Uterus (tissue), 3 donors: ENCODE measurements at regions not wholly inside any gene's neighbourhood (a gene's known extent, or its start where the extent isn't known, plus 50 kb on each side); places are given as distances from the start of the nearest gene placed in this dataset.

Experiments
- DNase-seq, 2 donors: peaks; one replicate each; pipeline ENCODE4 v3.0.0-alpha.2; 2019 to 2020
- H3K27ac ChIP-seq, 2 donors: fragments of 200-600 bp; sonication (generic); 1 replicate in 1 of 2; 2 replicates in 1 of 2; pipeline ENCODE4 v1.5.1; 2016 to 2018
- H3K27me3 ChIP-seq, 2 donors: fragments of 200-600 bp; sonication (generic); one replicate each; pipeline ENCODE4 v1.5.1; 2018 to 2019; ENCODE audit warnings: control low read depth in 1 of 2
- H3K36me3 ChIP-seq, 2 donors: fragments of 200-600 bp; sonication (generic); one replicate each; pipeline ENCODE4 v1.5.1; 2019; ENCODE audit warnings: control low read depth in 1 of 2
- H3K4me1 ChIP-seq, 2 donors: fragments of 200-600 bp; sonication (generic); one replicate each; pipeline ENCODE4 v1.5.1; 2018 to 2019; ENCODE audit warnings: control low read depth in 1 of 2
- H3K4me3 ChIP-seq, 2 donors: fragments of 200-600 bp; sonication (generic); 1 replicate in 1 of 2; 2 replicates in 1 of 2; pipeline ENCODE4 v1.5.1; 2018 to 2019; ENCODE audit warnings: mild to moderate bottlenecking in 1 of 2
- H3K9me3 ChIP-seq, 2 donors: fragments of 200-600 bp; sonication (generic); one replicate each; pipeline ENCODE4 v1.5.1; 2019; ENCODE audit warnings: control low read depth in 1 of 2
- POLR2A ChIP-seq, 2 donors: fragments of 450-650 bp; IDR thresholded peaks; one replicate each; pipeline ENCODE4 v1.6.1; 2016; ENCODE audit warnings: antibody characterized with exemption in 2 of 2, mild to moderate bottlenecking in 1 of 2, moderate library complexity in 1 of 2
- intact Hi-C: fragments of 100-400 bp; cut with DNase I; formaldehyde crosslinking; loops from one replicate; pipeline ENCODE4 v1.15.1; 2023; ENCODE audit warnings: low total_unique reads
- TF ChIP-seq, protein P1 (sequence below), 4 experiments: fragments of 200-600 bp in 2 of 4; fragments of 450-650 bp in 2 of 4; sonication (generic) in 2 of 4; IDR thresholded peaks; one replicate each; pipeline ENCODE4 v1.5.1; 2016 to 2019; ENCODE audit warnings: antibody characterized with exemption in 4 of 4, mild to moderate bottlenecking in 2 of 4, moderate library complexity in 1 of 4
- donor health status: DM: yes; HTN: yes; CAD: no.

DNA sequence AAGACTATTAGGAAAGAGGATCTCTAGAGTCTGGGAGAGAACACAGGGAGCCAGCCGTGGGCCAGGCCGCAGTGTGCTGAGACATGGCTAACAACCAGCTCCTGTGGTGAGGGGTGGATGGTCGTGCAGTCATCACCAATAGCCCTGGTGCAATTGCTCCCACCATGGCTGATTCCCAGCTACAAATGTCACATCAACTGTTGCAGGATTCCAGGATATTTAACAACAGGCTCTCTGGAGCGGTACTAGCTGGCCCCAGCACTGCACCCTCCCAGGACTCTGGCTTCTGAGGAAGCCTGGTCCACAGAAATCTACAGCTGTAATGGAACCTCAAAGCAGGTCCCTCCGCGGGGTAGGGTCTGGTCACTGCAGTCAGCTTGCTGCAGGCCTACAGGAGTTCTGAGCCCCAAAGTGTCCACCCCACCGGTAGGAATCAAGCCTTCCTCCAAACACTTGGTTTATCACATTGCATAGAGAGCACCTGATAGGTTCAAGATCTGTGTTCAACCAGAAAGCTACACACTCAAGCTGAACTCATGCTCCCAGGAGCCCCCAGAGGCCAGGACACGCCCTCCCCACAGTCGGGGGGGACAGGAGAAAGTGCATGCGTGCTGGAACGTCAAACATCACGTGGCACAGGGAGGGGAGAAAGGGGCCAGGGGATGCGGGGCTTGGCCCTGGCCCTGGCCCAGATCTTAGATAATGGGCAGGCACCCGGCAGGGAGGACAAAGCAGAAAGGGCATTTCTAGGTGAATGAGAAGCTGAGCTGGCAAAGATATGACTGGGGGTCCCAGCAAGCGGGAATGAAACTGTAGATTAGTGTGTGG lies 609.0 kb downstream of the TBC1D22A start:
- Histone ChIP-seq H3K27ac (no peak overlapping the region), H3K4me1 (no peaks in the 10 kb centered on the region), H3K27me3 (peaks cover 0 to 4% of the 10 kb centered on the region in 2 donors), H3K4me3 (no peak overlapping the region), H3K36me3 (no peaks in the 10 kb centered on the region), H3K9me3 (no peaks in the 10 kb centered on the region)
- DNase-seq, result peak in 1 of 2 donors; percentile 6
- intact Hi-C loops, result no loop called here
- TF ChIP-seq, protein P1, sequence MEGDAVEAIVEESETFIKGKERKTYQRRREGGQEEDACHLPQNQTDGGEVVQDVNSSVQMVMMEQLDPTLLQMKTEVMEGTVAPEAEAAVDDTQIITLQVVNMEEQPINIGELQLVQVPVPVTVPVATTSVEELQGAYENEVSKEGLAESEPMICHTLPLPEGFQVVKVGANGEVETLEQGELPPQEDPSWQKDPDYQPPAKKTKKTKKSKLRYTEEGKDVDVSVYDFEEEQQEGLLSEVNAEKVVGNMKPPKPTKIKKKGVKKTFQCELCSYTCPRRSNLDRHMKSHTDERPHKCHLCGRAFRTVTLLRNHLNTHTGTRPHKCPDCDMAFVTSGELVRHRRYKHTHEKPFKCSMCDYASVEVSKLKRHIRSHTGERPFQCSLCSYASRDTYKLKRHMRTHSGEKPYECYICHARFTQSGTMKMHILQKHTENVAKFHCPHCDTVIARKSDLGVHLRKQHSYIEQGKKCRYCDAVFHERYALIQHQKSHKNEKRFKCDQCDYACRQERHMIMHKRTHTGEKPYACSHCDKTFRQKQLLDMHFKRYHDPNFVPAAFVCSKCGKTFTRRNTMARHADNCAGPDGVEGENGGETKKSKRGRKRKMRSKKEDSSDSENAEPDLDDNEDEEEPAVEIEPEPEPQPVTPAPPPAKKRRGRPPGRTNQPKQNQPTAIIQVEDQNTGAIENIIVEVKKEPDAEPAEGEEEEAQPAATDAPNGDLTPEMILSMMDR (IDR thresholded peaks at IDR 0.05), result no peak
- no peak for TF ChIP-seq POLR2A (IDR thresholded peaks at IDR 0.05)

DNA sequence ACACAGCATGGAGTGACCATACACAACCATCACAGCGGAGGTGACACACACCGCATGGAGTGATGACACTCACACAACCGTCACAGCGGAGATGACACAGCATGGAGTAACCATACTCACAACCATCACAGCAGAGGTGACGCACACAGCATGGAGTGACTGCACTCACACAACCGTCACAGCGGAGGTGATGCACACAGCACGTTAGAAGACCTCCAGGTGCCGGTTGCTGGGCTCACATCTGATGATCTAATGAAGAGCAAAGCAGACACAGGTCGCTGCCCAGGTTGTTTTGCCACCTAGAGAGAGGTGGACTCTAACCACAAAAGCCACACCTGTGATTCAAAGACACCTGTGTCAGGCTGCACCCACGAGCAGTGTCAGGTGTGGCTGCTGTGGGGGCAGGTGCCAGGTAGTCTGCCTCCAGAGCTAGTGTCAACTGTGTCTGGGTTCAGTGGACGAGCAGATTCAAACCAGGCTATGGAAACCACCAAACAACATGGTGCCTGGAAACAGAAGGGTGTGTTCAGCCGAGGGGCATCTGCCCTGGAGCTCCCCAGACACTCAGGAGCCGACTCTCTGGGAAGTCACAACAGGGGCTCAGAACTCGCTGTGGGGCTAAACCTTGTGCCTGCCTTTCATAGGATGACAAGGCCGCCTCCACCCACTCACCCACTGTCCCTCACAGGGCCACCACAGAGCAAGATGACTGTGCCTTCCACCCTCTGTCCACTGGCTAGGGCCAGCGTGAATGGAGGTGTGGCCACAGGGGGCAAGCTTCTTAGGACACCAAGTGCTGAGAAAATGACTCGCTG lies 608.2 kb downstream of the TBC1D22A start:
- Histone ChIP-seq H3K27me3 (peaks cover 0 to 4% of the 10 kb centered on the region in 2 donors), H3K36me3 (no peaks in the 10 kb centered on the region), H3K4me1 (no peaks in the 10 kb centered on the region), H3K9me3 (no peaks in the 10 kb centered on the region), H3K4me3 (no peak overlapping the region), H3K27ac (no peak overlapping the region)
- peak in 1 of 2 donors; percentile 8 for DNase-seq
- intact Hi-C loops, result no loop called here
- TF ChIP-seq, protein P1 (IDR thresholded peaks at IDR 0.05), result no peak
- no peak for TF ChIP-seq POLR2A (IDR thresholded peaks at IDR 0.05)

DNA sequence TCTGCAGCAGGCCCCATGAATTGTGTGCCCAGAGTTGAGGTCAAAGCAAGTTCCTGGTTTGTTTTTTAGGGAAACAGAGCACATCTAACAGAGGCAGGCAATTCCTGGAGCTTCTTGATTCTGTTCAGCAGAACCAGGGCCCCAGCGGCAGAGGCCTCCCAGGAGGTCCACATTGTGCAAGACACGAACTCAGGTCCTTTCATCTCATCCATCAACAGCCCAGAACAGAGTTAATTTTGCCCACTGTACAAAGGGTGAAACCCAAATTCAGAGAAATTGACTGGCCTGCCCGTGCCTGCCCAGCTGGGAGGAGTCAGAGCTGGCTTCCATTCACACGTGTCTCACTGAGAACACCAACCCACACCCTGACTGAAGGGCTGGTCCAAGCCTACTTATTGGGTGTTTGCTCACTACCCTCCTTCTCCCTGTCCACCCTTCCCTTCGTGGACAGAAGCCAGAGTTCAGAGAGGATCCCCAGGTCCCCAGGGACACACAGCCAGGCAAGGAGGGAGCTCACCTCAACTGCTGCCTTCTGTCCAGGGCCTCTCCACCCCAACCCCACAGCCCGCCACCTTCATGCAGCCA lies 607.1 kb downstream of the TBC1D22A start:
- Histone ChIP-seq H3K4me3 (no peak overlapping the region), H3K9me3 (no peaks in the 10 kb centered on the region), H3K27me3 (peaks cover 0 to 4% of the 10 kb centered on the region in 2 donors), H3K4me1 (no peaks in the 10 kb centered on the region), H3K27ac (no peak overlapping the region), H3K36me3 (no peaks in the 10 kb centered on the region)
- peak in 1 of 2 donors; percentile 3 for DNase-seq
- TF ChIP-seq POLR2A (IDR thresholded peaks at IDR 0.05), result no peak
- TF ChIP-seq, protein P1 (IDR thresholded peaks at IDR 0.05), result no peak
- intact Hi-C loops, result no loop called here

DNA sequence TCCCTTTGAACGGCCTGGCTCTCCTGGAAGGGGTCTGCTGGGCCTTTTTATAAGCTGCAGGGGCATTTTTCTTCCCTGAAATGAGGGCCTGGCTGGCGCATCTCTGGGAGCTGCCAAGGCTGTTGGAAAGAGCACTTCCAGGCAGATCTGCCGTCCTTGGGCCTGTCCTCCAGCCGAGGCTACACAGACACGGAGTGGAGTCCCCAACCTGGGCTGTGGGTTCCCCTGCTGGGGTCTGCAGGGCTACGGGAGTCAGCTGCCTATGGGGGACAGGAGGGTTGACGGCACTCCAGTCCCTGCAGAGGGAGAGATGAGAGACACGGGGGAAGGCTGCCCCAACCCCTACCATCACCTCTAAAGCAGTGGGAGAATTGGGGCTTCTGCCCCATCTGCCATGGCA lies 606.6 kb downstream of the TBC1D22A start:
- Histone ChIP-seq H3K27me3 (peaks cover 0 to under 1% of the 10 kb centered on the region in 2 donors), H3K4me3 (no peak overlapping the region), H3K4me1 (no peaks in the 10 kb centered on the region), H3K9me3 (no peaks in the 10 kb centered on the region), H3K36me3 (no peaks in the 10 kb centered on the region), H3K27ac (no peak overlapping the region)
- intact Hi-C loops, result no loop called here
- TF ChIP-seq POLR2A (IDR thresholded peaks at IDR 0.05), result no peak
- TF ChIP-seq, protein P1 (IDR thresholded peaks at IDR 0.05), result no peak
- peak in 1 of 2 donors; percentile 4 for DNase-seq
